ENCODE measurements at regions not wholly inside any gene's neighbourhood (a gene's known extent, or its start where the extent isn't known, plus 50 kb on each side); places are given as distances from the start of the nearest gene placed in this dataset.

DNA sequence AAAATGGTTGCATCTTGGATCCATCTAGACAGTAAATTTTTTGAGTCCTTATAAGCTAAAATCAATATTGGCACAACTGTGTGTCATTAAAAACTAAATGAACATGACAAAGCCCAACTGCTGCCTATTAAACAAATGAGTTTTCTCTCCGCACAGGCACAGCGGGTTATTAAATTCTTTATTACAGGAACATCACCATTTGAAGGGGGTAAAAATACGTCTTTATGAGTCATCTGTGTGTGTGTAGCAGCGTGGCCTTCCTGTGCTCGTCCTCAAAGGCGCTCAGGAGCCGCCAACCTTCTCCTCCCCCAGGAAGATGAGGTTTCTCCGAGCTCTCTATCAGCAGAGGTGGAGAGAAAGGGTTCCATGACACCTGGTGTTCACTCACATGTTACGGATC is 62.6 kb upstream of the SDK2 start:
- CTCF ChIA-PET: interaction anchor here (7.0 kb wide), 1 partner anchor 277 kb away, joined by 102 read pairs; no protein-coding TSS in a partner anchor

DNA sequence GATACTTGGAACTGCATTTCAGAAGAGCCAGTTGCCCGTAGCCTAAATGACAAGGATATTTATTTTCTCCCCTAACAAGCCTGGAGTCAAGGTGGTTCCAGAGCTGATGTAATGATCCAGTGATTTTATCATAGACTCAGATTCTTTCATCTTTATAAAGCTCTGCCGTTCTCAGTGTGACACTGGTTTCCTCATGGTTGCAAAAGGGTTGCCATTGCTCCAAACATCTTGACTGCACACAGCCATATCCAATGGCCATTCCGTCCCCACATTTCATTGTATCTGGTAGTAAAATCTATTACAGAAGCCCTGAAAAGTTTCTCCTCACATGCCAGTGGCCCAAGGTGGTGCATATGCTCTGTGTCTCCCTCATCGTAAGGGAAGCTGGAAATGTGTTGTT is 63.1 kb upstream of the SDK2 start:
- H3K9me3 Mint-ChIP-seq: peaks cover 4% of the 10 kb centered on the region
- no peaks in the 10 kb centered on the region for H3K36me3 Mint-ChIP-seq (ENCODE audit: low read depth)
- peaks cover 8% of the 10 kb centered on the region for H3K27me3 Mint-ChIP-seq
- no peak overlapping the region for H3K27ac Mint-ChIP-seq
- no peak for DNase-seq
- ChIA-PET POLR2A (no interaction called here), CTCF (interaction anchor here (7.0 kb wide), 1 partner anchor 278 kb away, joined by 102 read pairs; no protein-coding TSS in a partner anchor)
- no peak overlapping the region for H3K4me3 Mint-ChIP-seq
- peaks cover 25% of the 10 kb centered on the region for H3K4me1 Mint-ChIP-seq
- TF ChIP-seq, protein P1, sequence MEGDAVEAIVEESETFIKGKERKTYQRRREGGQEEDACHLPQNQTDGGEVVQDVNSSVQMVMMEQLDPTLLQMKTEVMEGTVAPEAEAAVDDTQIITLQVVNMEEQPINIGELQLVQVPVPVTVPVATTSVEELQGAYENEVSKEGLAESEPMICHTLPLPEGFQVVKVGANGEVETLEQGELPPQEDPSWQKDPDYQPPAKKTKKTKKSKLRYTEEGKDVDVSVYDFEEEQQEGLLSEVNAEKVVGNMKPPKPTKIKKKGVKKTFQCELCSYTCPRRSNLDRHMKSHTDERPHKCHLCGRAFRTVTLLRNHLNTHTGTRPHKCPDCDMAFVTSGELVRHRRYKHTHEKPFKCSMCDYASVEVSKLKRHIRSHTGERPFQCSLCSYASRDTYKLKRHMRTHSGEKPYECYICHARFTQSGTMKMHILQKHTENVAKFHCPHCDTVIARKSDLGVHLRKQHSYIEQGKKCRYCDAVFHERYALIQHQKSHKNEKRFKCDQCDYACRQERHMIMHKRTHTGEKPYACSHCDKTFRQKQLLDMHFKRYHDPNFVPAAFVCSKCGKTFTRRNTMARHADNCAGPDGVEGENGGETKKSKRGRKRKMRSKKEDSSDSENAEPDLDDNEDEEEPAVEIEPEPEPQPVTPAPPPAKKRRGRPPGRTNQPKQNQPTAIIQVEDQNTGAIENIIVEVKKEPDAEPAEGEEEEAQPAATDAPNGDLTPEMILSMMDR (IDR thresholded peaks at IDR 0.05): no peak
- no peak for ATAC-seq (ENCODE audit: low read depth)
- intact Hi-C loops (cut with micrococcal nuclease): no loop called here

More for the DNA sequence above, 62.6 kb upstream of the SDK2 start:
- intact Hi-C loops (cut with micrococcal nuclease): no loop called here
- TF ChIP-seq, protein P1 (IDR thresholded peaks at IDR 0.05): no peak
- Mint-ChIP-seq H3K36me3 (ENCODE audit: low read depth) (no peaks in the 10 kb centered on the region), H3K4me3 (no peak overlapping the region), H3K4me1 (peaks cover 20% of the 10 kb centered on the region), H3K27me3 (peaks cover 8% of the 10 kb centered on the region), H3K27ac (no peak overlapping the region), H3K9me3 (peaks cover 4% of the 10 kb centered on the region)
- ATAC-seq (ENCODE audit: low read depth) (no peak), DNase-seq (no peak)
- POLR2A ChIA-PET: no interaction called here

DNA sequence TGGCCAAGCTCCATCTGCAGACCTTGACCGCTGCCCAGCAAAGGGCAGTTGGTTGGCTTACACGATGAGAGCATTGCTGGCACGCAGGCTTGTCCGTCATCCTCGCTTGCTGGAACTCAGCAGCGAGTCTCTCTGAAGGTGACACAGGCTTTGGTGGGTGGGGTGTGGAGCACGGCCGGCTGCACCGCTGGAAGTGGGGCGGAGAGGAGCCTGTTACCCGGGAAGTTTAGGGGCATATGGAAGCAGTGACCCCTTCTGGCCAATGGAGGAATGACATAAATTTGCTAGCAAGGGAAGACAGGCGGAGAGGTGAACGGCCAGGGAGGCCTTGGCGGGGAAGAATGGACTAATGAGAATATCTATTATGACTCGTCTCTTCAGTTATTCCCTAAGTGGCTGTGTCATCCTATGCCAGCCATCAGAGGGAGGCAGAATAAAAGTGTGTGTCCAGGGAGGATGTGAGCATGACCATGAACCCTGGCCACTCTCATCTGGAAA is 65.9 kb upstream of the SDK2 start:
- ChIA-PET POLR2A (no interaction called here), CTCF (interaction anchor here (1.0 to 7.0 kb wide), 6 partner anchors 8 to 286 kb away, joined by 3 to 102 read pairs (median 4); partner anchors contain the start of gene SDK2)
- intact Hi-C loops (cut with micrococcal nuclease): loop anchor here (1.0 to 5.0 kb wide), 4 partner anchors 63 to 453 kb away; no protein-coding TSS in a partner anchor
- TF ChIP-seq, protein P1 (IDR thresholded peaks at IDR 0.05): peak; percentile 27
- Mint-ChIP-seq H3K4me3 (peak overlapping the region; percentile 1), H3K9me3 (peaks cover 4% of the 10 kb centered on the region), H3K27ac (no peak overlapping the region), H3K4me1 (peaks cover 27% of the 10 kb centered on the region), H3K36me3 (ENCODE audit: low read depth) (no peaks in the 10 kb centered on the region), H3K27me3 (peaks cover 10% of the 10 kb centered on the region)
- ATAC-seq (ENCODE audit: low read depth) (peak; percentile 47), DNase-seq (no peak)

DNA sequence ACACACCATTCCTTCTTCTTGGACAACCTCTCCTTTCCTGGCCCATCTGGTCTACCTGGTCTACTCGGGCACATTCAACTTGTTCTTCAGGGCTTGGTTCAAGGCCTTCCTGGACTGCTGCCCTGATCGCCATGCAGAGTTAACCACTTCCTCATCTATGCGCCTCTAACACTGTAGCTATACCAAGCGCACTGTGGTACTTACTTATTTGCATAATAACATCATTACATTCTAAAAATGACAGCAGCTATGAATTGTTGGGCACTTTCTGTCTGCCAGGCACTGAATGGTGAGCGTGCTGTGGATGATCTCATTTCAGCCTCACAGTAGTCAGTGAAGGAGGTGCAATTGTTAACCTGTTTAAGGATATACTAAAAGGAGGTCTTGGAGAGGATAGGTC is 66.9 kb upstream of the SDK2 start:
- ChIA-PET CTCF (interaction anchor here (1.0 to 7.0 kb wide), 3 partner anchors 125 to 281 kb away, joined by 3 to 102 read pairs (median 11); no protein-coding TSS in a partner anchor), POLR2A (interaction anchor here (0.5 to 0.6 kb wide), 2 partner anchors 10 to 191 kb away, joined by 3 to 4 read pairs; no protein-coding TSS in a partner anchor)
- Mint-ChIP-seq H3K4me1 (peaks cover 27% of the 10 kb centered on the region), H3K4me3 (no peak overlapping the region), H3K27ac (peak overlapping the region; percentile 7), H3K27me3 (peaks cover 10% of the 10 kb centered on the region), H3K36me3 (ENCODE audit: low read depth) (no peaks in the 10 kb centered on the region), H3K9me3 (peaks cover 4% of the 10 kb centered on the region)
- TF ChIP-seq, protein P1 (IDR thresholded peaks at IDR 0.05): no peak
- intact Hi-C loops (cut with micrococcal nuclease): loop anchor here (2.0 to 5.0 kb wide), 3 partner anchors 64 to 454 kb away; no protein-coding TSS in a partner anchor
- no peak for DNase-seq
- peak; percentile 83 for ATAC-seq (ENCODE audit: low read depth)

DNA sequence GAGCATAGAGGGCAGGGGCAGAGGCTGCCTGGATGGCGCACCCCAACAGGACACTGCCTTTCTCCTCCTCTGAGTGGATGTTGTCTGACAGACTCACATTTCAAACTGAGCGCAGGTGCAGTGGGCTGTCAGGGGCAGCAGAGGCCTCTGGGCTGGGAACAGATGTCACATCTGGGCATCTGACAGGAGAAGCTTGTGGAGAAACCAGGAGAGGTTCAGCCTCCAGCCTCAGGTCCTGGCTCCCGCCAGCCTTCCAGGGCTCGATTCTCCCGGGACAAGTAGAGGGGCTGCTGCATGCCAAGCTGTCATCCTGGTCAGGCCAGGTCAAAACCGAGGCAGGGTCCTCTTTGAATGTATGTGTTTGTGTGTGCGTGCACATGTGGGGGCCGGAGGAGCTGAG is 67.7 kb upstream of the SDK2 start:
- no peak overlapping the region for H3K4me3 Mint-ChIP-seq
- TF ChIP-seq, protein P1 (IDR thresholded peaks at IDR 0.05): no peak
- no peak for DNase-seq
- H3K9me3 Mint-ChIP-seq: peaks cover 4% of the 10 kb centered on the region
- ChIA-PET POLR2A (no interaction called here), CTCF (interaction anchor here (1.0 to 7.0 kb wide), 2 partner anchors 126 to 282 kb away, joined by 3 to 102 read pairs; no protein-coding TSS in a partner anchor)
- no peak for ATAC-seq (ENCODE audit: low read depth)
- H3K27ac Mint-ChIP-seq: no peak overlapping the region
- H3K27me3 Mint-ChIP-seq: peaks cover 11% of the 10 kb centered on the region
- peaks cover 27% of the 10 kb centered on the region for H3K4me1 Mint-ChIP-seq
- H3K36me3 Mint-ChIP-seq (ENCODE audit: low read depth): no peaks in the 10 kb centered on the region
- intact Hi-C loops (cut with micrococcal nuclease): loop anchor here (2.0 to 5.0 kb wide), 3 partner anchors 65 to 455 kb away; no protein-coding TSS in a partner anchor
